Fibroblast of the aortic adventitia (primary cell): ENCODE measurements at regions not wholly inside any gene's neighbourhood (a gene's known extent, or its start where the extent isn't known, plus 50 kb on each side); places are given as distances from the start of the nearest gene placed in this dataset.
A peak's percentile ranks its signal among the peaks of the same experiment; 100 is the strongest.
"Not testable (repeated sequence)": the region's sequence is repeated elsewhere in the genome, so short reads cannot be mapped to it uniquely, and the experiment has no call there.

ENCODE experiments used
- DNase-seq: peaks from one replicate; pipeline ENCODE4 v3.0.0-alpha.2; 2010; ENCODE audit warnings: low read depth
- H3K4me3 ChIP-seq: 2 replicates; pipeline ENCODE4 v1.5.1; 2011; ENCODE audit warnings: low read depth, mild to moderate bottlenecking, control low read depth, low read length, moderate library complexity
- CTCF ChIP-seq: IDR thresholded peaks from 2 replicates; pipeline ENCODE4 v1.5.1; 2011; ENCODE audit warnings: mild to moderate bottlenecking, low read length, control low read depth, inconsistent platforms; ENCODE audit not compliant: insufficient read depth

- no peak for TF ChIP-seq CTCF
- no peak overlapping the region for H3K4me3 ChIP-seq
- DNase-seq: no peak
Measured at GRCh38 chr7:106583706-106584690, 77.0 kb downstream of the CCDC71L start.

DNA sequence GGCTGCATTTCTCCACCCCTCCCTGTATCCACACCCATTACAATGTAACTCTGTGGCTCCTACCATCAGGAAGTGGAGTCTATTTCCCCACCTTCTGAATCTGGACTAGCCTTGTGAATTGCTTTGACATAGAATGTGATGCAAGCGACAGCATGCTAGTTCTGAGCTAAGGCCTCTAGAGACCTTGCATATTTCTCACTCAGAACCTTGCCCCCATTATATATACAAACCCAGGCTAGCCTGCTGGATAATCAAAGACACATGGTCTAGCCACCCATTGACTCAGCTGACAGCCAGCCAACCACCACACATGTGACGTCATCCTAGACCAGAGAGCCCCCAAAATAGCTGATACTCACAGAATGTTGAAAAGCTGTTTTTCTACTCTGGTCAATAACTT is 77.9 kb downstream of the CCDC71L start:
- H3K4me3 ChIP-seq: no peak overlapping the region
- DNase-seq: peak; percentile 98
- TF ChIP-seq CTCF: no peak

GRCh38 chr7:106582365-106582764 is 78.6 kb downstream of the CCDC71L start:
- no peak for TF ChIP-seq CTCF
- DNase-seq: no peak
- H3K4me3 ChIP-seq: no peak overlapping the region

DNA sequence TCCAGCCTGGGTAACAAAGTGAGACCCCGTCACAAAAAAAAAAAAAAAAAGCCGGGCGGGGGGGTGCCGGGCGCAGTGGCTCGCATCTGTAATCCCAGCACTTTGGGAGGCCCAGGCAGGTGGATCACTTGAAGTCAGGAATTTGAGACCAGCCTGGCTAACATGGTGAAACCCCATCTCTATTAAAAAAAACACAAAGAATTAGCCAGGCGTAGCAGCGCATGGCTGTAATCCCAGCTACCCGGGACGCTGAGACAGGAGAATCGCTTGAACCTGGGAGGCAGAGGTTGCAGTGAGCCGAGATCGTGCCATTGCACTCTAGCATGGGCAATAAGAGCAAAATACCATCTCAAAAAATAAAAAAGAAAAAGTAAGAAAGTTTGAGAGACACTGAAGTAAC is 81.9 kb downstream of the CCDC71L start:
- not testable (repeated sequence) for DNase-seq

GRCh38 chr7:106575138-106575823 is 85.7 kb downstream of the CCDC71L start:
- no peak for DNase-seq
- no peak overlapping the region for H3K4me3 ChIP-seq
- TF ChIP-seq CTCF: no peak

More for the DNA sequence above, 81.9 kb downstream of the CCDC71L start:
- not testable (repeated sequence) for H3K4me3 ChIP-seq

- H3K4me3 ChIP-seq: no peak overlapping the region
- no peak for TF ChIP-seq CTCF
- DNase-seq: no peak
Measured at GRCh38 chr7:106573738-106574137, 87.2 kb downstream of the CCDC71L start.

DNA sequence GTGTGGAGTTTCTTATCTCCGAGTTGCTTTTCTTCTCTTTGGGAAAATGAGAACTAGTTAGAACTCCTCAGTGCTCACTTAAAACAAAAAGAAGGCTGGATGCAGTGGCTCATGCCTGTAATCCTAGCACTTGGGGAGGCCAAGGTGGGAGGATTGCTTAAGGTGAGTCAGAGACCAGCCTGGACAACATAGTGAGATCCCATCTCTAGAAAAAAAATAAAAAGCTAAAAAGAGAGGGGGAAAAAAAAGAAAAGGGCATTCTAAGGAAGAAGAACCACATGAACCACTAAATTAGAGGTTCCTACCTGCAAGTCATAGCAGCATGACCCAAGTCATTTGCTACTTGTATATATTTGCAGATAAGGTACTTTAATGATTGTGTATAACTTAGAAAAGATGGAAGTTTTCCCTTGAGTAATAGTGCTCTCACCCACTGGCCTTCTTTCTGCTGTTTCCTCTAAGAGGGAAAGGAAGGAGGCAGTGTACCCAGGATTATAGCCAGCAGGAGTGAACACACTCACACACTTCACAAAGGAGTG is 87.8 kb downstream of the CCDC71L start:
- no peak for TF ChIP-seq CTCF
- no peak for DNase-seq
- H3K4me3 ChIP-seq: no peak overlapping the region
